OCI-LY3 (cell line): ENCODE measurements at regions not wholly inside any gene's neighbourhood (a gene's known extent, or its start where the extent isn't known, plus 50 kb on each side); places are given as distances from the start of the nearest gene placed in this dataset.

Source experiments
- EZH2phosphoT487 ChIP-seq: fragments of 200-600 bp; shearing (Covaris generic); IDR thresholded peaks from 2 replicates; pipeline ENCODE4 v1.6.1; 2018; ENCODE audit warnings: antibody characterized with exemption, mixed run types, low read depth
- TF ChIP-seq, protein P1 (sequence below): fragments of 200-600, 300-600 bp; sonication (generic); IDR thresholded peaks from 2 replicates; pipeline ENCODE4 v1.5.1; 2014; ENCODE audit warnings: antibody characterized with exemption, low read length, low read depth

DNA sequence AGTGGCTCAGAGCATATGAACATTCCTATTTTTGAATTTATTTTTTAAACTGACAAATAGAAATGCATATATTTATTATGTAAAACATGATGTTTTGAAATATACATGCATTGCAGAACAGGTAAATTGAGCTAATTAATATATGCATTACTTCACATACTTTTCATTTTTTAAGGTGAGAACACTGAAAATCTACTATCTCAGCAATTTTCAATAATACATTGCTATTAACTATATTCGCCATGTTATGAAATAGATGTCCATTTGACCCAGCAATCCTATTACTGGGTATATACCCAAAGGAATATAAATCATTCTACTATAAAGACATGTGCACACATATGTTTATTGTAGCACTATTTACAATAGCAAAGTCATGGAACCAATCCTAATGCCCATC is 717.7 kb upstream of the PIK3C3 start:
- TF ChIP-seq, protein P1, sequence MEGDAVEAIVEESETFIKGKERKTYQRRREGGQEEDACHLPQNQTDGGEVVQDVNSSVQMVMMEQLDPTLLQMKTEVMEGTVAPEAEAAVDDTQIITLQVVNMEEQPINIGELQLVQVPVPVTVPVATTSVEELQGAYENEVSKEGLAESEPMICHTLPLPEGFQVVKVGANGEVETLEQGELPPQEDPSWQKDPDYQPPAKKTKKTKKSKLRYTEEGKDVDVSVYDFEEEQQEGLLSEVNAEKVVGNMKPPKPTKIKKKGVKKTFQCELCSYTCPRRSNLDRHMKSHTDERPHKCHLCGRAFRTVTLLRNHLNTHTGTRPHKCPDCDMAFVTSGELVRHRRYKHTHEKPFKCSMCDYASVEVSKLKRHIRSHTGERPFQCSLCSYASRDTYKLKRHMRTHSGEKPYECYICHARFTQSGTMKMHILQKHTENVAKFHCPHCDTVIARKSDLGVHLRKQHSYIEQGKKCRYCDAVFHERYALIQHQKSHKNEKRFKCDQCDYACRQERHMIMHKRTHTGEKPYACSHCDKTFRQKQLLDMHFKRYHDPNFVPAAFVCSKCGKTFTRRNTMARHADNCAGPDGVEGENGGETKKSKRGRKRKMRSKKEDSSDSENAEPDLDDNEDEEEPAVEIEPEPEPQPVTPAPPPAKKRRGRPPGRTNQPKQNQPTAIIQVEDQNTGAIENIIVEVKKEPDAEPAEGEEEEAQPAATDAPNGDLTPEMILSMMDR, result no peak
- TF ChIP-seq EZH2phosphoT487, result no peak
